H1 (cell line): ENCODE measurements at regions not wholly inside any gene's neighbourhood (a gene's known extent, or its start where the extent isn't known, plus 50 kb on each side); places are given as distances from the start of the nearest gene placed in this dataset.

Experiments
- KDM1A ChIP-seq: fragments of 200-600, 300-600 bp; sonication (generic); IDR thresholded peaks from 2 replicates; pipeline ENCODE4 v1.7.1; 2016; ENCODE audit warnings: mild to moderate bottlenecking, low read length, borderline replicate concordance
- RNF2 ChIP-seq: fragments of 200-900, 300-1000 bp; sonication (generic); IDR thresholded peaks from 2 replicates; pipeline ENCODE4 v1.7.1; 2016; ENCODE audit warnings: borderline replicate concordance, low read depth, mild to moderate bottlenecking, antibody characterized with exemption, low read length; ENCODE audit not compliant: poor library complexity, severe bottlenecking; ENCODE audit errors: missing control alignments
- TAF1 ChIP-seq: IDR thresholded peaks from 2 replicates; pipeline ENCODE4 v1.6.1; 2011; ENCODE audit warnings: mild to moderate bottlenecking, low read depth, low read length
- TF ChIP-seq, protein P1 (sequence below): fragments of 300-600 bp; sonication (generic); IDR thresholded peaks from 2 replicates; pipeline ENCODE4 v1.7.1; 2012; ENCODE audit warnings: low read length, moderate library complexity, mild to moderate bottlenecking, inconsistent platforms; ENCODE audit not compliant: insufficient replicate concordance

GRCh38 chr4:101500742-101501141 is 153.4 kb upstream of the PPP3CA start (continued):
- TF ChIP-seq, protein P1, sequence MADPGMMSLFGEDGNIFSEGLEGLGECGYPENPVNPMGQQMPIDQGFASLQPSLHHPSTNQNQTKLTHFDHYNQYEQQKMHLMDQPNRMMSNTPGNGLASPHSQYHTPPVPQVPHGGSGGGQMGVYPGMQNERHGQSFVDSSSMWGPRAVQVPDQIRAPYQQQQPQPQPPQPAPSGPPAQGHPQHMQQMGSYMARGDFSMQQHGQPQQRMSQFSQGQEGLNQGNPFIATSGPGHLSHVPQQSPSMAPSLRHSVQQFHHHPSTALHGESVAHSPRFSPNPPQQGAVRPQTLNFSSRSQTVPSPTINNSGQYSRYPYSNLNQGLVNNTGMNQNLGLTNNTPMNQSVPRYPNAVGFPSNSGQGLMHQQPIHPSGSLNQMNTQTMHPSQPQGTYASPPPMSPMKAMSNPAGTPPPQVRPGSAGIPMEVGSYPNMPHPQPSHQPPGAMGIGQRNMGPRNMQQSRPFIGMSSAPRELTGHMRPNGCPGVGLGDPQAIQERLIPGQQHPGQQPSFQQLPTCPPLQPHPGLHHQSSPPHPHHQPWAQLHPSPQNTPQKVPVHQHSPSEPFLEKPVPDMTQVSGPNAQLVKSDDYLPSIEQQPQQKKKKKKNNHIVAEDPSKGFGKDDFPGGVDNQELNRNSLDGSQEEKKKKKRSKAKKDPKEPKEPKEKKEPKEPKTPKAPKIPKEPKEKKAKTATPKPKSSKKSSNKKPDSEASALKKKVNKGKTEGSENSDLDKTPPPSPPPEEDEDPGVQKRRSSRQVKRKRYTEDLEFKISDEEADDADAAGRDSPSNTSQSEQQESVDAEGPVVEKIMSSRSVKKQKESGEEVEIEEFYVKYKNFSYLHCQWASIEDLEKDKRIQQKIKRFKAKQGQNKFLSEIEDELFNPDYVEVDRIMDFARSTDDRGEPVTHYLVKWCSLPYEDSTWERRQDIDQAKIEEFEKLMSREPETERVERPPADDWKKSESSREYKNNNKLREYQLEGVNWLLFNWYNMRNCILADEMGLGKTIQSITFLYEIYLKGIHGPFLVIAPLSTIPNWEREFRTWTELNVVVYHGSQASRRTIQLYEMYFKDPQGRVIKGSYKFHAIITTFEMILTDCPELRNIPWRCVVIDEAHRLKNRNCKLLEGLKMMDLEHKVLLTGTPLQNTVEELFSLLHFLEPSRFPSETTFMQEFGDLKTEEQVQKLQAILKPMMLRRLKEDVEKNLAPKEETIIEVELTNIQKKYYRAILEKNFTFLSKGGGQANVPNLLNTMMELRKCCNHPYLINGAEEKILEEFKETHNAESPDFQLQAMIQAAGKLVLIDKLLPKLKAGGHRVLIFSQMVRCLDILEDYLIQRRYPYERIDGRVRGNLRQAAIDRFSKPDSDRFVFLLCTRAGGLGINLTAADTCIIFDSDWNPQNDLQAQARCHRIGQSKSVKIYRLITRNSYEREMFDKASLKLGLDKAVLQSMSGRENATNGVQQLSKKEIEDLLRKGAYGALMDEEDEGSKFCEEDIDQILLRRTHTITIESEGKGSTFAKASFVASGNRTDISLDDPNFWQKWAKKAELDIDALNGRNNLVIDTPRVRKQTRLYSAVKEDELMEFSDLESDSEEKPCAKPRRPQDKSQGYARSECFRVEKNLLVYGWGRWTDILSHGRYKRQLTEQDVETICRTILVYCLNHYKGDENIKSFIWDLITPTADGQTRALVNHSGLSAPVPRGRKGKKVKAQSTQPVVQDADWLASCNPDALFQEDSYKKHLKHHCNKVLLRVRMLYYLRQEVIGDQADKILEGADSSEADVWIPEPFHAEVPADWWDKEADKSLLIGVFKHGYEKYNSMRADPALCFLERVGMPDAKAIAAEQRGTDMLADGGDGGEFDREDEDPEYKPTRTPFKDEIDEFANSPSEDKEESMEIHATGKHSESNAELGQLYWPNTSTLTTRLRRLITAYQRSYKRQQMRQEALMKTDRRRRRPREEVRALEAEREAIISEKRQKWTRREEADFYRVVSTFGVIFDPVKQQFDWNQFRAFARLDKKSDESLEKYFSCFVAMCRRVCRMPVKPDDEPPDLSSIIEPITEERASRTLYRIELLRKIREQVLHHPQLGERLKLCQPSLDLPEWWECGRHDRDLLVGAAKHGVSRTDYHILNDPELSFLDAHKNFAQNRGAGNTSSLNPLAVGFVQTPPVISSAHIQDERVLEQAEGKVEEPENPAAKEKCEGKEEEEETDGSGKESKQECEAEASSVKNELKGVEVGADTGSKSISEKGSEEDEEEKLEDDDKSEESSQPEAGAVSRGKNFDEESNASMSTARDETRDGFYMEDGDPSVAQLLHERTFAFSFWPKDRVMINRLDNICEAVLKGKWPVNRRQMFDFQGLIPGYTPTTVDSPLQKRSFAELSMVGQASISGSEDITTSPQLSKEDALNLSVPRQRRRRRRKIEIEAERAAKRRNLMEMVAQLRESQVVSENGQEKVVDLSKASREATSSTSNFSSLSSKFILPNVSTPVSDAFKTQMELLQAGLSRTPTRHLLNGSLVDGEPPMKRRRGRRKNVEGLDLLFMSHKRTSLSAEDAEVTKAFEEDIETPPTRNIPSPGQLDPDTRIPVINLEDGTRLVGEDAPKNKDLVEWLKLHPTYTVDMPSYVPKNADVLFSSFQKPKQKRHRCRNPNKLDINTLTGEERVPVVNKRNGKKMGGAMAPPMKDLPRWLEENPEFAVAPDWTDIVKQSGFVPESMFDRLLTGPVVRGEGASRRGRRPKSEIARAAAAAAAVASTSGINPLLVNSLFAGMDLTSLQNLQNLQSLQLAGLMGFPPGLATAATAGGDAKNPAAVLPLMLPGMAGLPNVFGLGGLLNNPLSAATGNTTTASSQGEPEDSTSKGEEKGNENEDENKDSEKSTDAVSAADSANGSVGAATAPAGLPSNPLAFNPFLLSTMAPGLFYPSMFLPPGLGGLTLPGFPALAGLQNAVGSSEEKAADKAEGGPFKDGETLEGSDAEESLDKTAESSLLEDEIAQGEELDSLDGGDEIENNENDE = no peak
- TF ChIP-seq TAF1 = no peak
- TF ChIP-seq RNF2 = no peak
- no peak for TF ChIP-seq KDM1A
